Activated CD4-positive, CD25-positive, alpha-beta regulatory T cell treated with anti-CD3 and anti-CD28 coated beads, Interleukin-2, amount 50 U/mL, for 16 hours (primary cell): ENCODE measurements at regions not wholly inside any gene's neighbourhood (a gene's known extent, or its start where the extent isn't known, plus 50 kb on each side); places are given as distances from the start of the nearest gene placed in this dataset.

Source experiments
- DNase-seq: peaks from one replicate; pipeline ENCODE4 v3.0.0-alpha.2; 2020; ENCODE audit warnings: low read depth, low spot score

DNA sequence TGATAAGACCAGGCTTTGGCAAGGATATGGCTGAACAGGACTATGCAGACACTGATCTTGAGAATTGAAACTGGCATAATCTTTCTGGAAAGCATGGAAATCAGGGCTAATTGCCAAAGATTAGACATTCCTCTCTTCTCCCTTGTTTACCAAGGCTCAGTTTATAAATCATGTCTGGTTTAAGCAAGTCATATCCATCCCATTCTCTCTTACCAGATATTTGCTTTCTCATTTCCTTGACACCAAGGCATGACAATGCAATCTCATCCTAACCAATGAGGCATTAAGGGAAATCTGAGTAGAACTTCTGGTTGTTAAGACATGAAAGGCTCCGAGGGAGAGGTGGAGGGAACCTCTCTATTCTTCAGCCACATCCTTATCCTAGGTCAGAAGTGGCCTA lies 110.3 kb upstream of the CEP85L start:
- DNase-seq: no peak

DNA sequence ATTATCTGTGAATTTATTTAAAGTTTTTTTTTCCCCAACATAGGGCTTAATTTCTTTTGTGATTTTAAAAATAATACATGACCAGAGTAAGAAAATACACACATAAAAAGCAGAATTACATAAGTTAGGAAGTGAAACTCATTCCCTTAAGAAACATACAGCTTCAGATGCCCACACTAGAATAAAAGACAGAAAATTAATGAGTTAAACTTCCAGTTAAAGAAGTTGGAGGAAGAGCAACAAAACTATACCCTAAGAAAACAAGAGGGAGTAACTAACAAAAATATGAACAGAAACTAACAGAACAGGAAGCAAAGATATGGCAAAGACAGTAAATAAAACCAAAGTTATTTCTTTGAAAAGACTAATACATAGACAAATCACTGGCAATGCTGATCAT lies 107.6 kb upstream of the CEP85L start:
- no peak for DNase-seq

DNA sequence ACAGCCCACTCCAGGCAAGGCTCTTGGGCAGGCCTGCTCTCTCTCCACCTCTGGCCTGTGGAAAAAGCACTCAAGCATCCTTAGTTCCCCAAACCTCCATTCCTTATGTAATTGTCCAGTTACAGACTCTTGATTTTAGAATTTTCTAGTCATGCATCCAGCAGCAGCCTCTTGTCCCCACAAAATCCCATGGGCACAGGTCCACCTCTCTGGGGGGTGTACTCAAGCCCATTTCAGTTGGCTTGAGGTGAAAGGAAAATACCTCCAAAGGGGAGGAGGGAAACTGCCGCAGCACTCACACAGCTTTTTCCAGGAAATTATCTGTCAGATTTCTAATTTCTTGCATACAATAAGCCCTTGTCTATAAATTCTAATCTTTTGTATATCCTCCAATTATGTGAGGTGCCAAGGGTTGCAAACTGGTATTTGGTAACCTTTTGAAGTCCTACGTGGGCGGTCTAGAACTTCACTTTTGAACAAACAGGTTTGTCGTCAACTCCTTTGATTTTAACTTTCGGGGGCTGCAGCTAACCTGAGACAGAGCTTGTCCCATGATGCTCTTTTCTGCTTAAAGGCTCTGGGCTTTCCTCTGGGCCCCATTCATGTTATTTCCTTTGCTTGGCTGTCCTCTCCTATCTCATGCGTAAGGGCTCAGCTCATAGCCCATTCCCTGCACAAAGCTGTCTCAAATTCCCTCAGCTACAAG lies 104.7 kb upstream of the CEP85L start:
- DNase-seq: no peak

DNA sequence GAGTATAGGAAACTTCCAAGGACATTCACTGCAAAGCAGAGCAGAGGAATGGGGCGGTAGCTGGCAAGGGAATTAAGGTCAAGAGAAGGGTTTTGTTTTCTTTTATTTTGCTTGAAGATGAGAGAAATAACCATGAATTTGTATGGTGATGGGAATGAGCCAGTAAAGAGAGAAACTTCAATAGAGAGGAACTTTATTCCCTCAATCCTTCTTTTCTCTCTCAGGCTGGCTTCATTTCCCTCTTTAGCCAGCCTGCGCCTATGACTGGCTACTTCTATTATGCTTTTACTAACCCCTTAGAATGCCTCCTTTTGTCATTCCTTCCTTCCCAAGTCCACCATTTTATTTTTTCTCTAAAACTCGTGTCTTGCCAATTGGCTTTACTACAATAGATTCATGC lies 101.4 kb upstream of the CEP85L start:
- DNase-seq: no peak

DNA sequence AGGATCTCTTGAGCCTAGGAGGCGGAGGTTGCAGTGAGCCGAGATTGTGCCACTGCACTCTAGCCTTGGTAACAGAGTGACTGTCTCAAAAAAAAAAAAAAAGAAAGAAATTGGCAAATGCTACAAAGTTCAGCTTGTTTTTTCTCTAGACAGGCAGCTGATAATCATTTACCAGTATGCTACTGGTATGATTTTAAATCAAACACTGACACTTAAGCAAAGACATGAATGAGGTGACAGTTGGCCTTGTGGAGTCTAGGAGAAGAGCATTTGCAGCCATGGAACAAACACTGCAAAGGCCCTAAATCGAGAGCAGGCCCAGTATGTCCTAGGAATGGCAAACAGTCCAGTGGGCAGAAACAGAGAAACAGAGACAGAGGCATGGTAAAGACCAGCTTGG lies 99.7 kb upstream of the CEP85L start:
- DNase-seq: no peak

DNA sequence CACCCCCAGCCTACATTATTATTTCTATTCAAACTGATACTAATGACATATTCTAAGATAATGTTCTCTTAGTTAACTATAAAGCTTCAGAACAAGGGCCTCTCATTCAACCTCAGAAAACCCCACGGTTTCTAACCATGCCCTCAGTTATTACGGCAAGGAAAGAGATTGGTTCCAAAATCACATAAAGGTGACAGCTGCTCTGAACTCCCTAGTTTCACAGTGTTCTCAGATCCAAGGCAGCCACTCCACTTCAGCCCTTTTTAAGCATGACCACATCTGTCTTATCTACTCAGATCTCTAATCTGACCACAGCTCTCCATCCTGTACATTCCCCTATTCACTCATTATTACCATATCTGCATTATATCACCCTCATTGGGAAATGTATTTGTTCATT lies 98.8 kb upstream of the CEP85L start:
- no peak for DNase-seq

DNA sequence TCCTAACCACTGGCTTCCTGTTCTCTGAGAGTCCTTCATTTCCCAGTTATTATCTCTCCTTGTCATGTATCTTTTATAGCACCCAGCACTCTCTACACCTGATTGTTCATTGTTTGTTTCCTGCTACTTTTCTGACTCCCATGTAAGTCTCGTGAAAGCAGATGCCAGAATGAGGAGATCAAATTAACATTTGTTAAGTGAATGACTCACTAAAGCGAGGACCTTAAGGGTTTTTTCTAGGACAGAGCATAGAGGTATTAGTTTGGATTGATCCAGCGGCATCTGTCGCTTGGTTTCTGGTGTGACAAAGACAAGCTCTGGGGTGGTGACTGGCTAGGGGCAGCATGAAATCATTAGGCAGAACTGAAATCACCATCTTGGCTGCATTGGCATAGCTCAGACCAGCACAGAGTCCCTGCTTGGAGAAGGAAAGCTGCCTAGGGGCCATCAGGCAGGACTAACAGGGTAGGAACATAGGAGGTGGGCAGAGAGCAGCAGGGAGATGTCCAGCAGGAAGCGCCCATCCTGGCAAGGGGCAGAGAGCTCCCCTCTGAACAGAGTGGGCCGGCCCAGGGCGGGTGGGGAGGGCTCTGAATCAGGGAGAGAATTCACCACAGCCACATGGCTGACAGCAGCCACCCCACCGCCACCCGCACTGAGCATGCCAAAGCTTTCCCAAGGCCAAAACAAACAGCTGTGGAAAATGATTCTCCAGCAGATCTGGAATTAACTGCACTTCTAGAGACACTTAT lies 97.1 kb upstream of the CEP85L start:
- DNase-seq: no peak

DNA sequence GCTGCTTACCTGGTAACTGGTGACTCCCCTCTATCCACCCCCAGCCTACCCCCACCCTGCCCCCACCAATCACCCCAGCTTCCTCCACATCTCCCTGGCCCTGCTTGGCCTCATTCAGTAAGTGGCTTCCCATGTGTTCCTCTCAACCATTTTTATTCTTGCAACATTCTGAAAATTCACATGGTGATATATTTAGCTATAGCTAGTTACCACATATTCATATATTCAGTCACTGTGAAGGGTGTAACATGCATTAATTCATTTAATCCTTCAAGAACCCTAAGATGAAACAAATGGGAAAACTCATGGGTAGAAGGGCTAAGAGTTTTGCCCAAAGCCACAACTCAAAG lies 95.4 kb upstream of the CEP85L start:
- no peak for DNase-seq

DNA sequence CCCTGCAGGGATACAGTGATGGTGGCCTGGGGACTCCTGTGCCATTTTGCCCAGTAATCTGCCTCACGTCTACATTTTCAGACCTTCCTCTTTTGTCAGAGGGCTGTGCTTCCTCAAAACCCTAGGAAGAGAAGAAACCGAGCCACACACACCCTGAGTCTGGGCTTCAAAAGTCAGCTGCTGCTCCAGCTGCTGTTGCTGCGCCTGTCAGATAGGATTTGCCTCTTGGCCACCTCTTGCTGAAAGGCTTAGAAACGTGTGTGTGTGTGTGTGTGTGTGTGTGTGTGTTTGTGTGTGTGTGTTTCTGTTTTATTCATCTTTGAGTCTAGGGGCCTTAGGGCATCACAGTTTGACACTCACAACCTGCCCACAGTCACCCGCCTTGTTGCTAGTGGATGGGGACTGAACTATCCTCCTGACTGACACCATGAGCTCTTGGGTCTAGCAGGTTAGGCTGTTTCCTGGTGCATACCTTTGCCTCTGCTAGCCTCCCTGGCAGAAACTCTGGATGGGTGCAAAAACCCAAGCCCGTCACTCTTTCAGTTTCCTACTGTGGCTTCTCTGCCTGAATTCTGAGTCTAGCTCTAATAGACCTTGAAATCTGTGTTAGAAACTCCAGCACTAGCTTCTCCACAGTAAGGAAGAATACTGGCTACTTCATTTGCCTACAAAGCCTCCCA lies 94.9 kb upstream of the CEP85L start:
- DNase-seq: no peak

DNA sequence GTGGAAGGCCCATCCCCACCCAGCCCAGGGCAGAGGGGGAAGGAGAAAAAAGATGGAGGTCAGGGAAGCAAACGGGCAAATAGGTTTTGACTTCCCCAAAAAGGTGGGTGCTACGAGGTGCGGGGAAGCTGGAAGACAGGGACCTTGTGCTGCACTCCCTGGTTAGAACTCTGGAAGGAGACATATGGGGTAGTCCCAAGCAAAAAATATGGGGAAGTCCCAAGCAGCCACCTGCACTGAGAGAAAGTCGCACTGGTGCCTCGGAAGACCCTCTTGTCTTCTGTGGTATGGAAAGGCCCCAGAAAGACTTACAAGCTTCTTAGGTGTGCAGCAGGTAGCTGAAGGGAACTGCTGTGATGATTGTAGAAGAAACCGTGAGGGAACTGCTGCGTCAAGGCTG lies 93.8 kb upstream of the CEP85L start:
- DNase-seq: no peak

DNA sequence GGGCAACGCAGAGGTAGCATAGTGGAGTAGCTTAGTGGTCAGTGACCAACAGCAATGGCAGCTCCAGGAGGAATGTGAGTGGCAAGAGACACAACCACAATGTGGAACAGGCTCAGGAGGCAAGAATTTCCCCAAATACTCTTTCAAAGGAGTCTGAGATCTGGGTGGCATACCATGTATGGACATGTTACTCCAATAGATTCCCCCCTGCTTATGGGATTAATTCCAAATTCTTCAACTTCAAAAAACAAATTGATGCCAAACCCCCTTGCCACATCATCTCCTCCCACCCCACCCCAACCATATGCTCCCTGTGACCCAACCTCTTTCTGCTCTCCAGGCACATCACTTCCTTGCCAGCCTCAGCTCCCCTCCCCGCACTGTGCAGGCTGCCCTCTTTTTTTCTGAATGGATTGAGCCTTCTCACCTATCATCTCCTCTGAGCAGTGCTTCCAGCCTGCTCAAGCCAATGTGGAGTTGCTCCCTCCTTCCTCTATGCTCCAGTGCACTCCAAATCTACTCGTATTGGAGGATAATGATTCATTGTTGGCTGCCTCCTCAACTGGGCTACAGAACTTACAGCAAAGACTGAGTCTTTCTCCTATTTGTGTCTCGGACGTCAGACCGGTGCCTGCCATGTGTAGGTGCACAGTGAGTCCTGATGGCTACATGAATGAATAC lies 93.0 kb upstream of the CEP85L start:
- DNase-seq: no peak

DNA sequence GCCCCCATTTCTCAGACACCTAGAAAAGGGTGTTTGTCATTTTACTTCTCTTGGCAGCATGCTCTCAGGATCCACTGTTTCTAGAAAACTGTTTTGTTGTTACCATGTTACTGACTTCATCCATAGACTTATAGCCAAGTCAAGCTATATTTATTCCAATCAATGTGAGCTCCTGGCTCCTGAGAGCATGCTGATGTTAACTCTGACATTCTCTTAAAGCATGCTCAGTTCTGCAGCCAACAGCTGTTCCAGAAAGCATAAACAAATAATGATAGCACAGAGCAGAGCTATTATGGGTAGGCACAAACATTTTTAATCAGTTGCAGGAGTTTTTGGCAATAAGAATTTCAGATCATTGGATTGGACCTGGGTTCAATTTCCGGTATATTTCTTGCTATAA lies 92.4 kb upstream of the CEP85L start:
- DNase-seq: no peak

DNA sequence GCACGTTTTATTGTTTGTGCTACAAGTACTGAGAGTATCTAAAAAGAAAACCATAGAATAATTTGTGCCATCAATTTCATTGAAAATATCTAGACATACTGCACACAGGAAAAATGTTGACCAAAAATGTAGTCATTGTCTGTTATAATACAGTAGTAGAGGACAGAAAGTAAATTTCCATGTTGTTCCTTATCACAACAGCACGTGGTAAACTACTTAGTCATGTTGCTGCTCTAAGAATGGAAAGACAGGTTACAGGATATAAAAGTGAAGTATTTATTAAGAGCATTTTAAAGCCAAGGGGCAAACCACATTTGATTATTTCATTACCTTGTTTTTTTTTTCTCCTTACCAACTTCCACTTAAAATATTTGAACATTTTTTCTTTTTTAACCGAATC lies 89.0 kb upstream of the CEP85L start:
- DNase-seq: no peak

DNA sequence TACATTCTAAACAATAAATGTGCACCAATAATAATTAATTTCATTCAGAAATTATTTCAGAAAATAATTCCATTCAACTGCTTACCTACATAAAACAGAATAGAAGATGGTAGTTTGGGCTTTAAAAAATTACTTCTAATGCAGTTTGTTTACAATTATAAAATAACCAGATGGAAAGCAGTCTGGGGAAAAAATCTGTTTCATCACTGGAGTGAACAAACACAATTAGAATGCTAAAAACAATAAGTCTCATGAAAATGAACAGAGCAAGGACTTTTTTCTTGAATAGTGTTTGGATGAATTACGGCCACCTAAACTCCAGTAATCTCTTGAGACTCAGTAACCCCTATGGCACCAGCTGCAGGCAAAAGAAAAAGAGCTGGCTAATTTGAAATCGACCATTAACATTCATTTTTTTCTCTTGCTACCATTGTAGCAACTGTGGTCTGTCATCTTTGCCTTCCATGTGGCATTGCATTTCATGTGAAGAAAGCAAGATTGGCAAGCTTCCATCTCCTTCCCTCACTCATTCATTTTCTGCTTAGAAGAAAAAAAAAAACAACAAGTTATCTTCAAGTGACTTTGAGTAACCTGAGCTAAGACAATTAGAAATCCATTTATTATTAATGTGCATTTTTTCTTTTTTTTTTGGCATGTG lies 88.4 kb upstream of the CEP85L start:
- DNase-seq: no peak

DNA sequence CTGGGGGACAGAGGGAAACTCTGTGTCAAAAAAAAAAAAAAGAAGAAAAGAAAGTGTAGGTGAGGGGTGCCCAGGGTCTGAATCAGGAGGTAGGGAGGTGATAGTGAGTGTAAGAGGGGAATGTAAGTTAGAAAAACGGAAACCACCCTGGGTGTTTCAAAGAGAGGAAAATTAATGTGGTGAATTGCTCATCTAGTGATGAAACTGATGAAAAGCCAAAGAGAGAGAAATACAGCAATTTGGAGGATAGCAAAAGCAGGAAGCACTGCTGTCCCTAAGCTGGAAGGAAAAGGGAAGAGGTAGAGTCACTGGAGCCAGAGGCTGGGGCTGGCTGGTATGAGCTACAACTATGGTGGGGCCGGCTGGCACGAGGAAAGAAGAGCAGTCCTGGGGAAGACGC lies 85.0 kb upstream of the CEP85L start:
- DNase-seq: no peak

DNA sequence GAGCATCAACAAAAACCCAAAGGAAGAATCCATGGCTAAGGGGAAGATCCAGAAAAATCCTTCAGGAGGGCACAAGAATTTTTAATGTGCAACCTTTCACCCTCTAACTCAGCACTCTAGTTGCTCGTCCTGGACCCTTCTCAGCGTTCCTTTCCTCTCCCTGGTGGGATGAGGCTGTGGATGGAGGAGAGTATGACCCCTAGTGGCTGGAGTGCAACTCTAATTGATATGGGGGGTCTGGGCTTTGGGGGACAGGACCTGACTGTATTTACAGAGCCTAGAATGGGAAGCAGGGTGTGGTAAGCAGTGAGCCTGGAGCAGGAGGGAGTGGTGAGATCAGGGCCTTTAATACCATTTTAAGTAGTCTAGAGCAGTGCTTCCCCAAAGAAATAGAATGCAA lies 83.9 kb upstream of the CEP85L start:
- no peak for DNase-seq

DNA sequence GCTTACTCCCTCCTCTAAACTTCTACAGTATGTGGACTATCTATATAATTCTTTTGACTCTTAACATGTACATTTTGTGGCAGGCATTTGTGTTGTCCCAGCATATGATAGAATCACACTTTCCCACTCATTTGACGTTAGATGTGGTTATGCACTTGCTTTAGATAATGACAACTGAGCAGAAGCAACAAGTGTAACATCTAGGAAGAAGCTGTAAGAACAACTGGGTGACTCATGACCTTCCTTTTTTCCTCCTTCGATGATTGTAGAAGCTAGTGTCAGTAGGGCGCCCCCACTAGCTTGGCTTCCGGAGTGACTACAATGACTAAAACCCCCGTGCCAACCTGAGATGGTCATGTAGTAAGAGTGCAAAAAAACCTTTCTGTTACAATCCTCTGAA lies 74.6 kb upstream of the CEP85L start:
- peak; percentile 31 for DNase-seq

DNA sequence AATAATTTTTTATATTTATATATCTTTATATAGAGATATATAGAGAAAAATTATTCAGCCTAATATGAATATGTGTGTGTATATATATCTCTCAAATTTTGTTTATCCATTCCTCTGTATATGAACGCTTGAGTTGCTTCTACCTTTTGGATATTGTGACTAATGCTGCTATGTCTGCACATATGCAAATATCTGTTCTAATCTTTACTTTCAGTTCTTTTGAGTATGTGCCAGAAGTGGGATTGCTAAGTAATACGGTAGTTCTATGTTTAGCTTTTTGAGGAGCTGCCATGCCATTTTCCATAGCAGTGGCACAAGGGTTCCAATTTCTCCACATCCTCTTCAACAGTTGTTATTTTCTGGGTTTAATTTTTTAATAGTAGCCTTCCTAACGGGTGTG lies 72.8 kb upstream of the CEP85L start:
- DNase-seq: no peak

DNA sequence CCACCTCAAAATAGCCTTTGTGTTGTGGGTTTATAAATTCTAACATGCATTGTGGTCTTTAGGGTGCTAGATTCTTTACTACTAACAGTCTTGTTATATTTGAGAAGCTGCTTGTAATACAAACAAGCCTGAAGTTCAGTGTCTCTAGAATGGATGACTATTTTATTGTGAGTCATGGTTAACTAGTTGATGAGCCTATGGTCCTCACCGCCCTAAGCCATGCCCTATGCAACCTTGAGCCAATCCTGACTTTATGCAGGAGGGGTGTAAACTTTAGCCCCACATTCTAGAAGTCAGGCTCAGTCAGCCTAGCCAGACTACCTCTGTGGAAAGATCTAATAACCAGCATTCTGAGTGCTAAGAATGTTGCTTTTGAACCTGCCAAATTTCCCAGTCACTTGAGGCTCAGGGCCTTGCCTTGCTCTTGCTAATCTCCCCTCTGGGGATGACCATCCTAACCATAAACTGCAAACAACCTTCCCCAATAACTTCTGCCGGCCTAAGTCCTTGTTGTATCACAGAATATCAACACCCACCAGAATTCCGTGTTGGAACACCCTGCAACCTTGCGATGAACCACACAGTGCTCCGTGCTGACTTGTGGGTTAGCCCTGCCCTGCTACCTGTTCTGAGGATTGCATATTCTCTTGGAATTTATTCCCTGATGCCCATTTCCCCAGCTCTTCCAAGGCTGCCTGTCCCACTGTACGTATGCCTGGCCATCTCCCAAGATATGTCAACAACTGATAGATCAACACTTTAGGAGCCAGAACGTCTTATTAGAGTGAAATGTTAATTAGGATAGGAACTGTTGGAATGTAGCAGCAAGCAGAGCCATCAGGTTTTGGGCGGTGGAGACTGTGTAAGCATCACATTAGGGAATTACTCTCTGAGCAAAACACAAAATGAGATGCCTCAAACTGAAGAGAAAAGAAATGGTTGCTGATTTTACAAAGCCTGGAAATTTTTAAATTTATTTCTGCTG lies 71.7 kb upstream of the CEP85L start:
- no peak for DNase-seq

DNA sequence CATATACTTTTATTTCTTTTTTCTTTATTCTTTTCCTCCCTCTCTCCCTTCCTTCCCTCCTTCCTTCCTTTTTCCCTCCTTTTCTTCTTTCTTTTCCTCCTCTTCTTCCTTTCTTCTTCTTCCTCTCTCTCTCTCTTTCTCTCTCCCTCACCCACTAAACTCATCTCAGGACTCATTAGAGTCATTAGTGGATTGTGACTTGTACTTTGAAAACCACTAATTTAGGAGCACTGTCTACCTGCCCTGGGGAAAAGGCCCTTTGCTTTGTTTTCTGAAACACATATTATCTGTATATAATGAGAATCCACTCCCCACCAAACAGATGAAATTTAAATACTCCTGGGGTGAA lies 68.7 kb upstream of the CEP85L start:
- no peak for DNase-seq
